Mesothelial cell of epicardium (in vitro differentiated cells): ENCODE measurements at regions not wholly inside any gene's neighbourhood (a gene's known extent, or its start where the extent isn't known, plus 50 kb on each side); places are given as distances from the start of the nearest gene placed in this dataset.

Experiments used
- DNase-seq, 2 experiments: peaks; one replicate each; pipeline ENCODE4 v3.0.0; 2021; ENCODE audit warnings: low spot score in 2 of 2; ENCODE audit not compliant: unreplicated experiment in 2 of 2
- H3K27ac Mint-ChIP-seq: 2 replicates; pipeline ENCODE4 v1.8.0; 2021; ENCODE audit warnings: mixed read lengths
- H3K27me3 Mint-ChIP-seq: 2 replicates; pipeline ENCODE4 v1.8.0; 2021; ENCODE audit warnings: low read depth, mixed read lengths
- H3K36me3 Mint-ChIP-seq: 2 replicates; pipeline ENCODE4 v1.8.0; 2021; ENCODE audit warnings: mixed read lengths
- H3K4me1 Mint-ChIP-seq: 2 replicates; pipeline ENCODE4 v1.8.0; 2021; ENCODE audit warnings: mixed read lengths
- H3K4me3 Mint-ChIP-seq: 2 replicates; pipeline ENCODE4 v1.8.0; 2021; ENCODE audit warnings: mild to moderate bottlenecking, moderate library complexity, mixed read lengths
- H3K9me3 Mint-ChIP-seq: 2 replicates; pipeline ENCODE4 v1.8.0; 2021; ENCODE audit warnings: mixed read lengths
- TF ChIP-seq, protein P1 (sequence below): fragments of 200-600 bp; sonication (generic); IDR thresholded peaks from one replicate; pipeline ENCODE4 v1.5.0; 2021; ENCODE audit warnings: antibody characterized with exemption; ENCODE audit not compliant: unreplicated experiment

DNA sequence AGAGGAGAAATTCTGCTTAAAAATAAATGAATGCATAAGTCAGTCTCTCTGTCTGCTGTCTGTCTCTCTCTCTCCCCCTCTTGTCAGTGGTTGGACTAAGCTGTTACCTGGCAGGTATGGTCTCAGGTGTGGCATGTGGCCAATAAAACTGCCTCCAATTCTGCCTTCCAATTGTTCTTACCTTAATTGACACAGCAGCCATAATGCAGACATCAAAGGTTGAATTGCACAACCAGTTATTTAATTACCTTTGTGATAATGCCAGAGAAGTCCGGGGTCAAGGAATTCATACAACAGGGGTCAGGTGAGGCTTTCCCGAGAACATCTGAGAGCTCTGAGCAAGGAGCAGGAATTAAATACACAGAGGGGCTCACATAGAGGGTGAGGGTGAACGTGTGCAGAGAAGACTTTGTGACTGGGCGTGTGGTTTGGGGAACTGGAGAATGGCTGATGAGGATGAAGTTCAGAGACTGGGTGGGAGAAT is 78.8 kb upstream of the CDYL2 start:
- H3K4me1 Mint-ChIP-seq = no peaks in the 10 kb centered on the region
- H3K4me3 Mint-ChIP-seq = no peak overlapping the region
- no peak for DNase-seq
- H3K9me3 Mint-ChIP-seq = peaks cover 3% of the 10 kb centered on the region
- TF ChIP-seq, protein P1, sequence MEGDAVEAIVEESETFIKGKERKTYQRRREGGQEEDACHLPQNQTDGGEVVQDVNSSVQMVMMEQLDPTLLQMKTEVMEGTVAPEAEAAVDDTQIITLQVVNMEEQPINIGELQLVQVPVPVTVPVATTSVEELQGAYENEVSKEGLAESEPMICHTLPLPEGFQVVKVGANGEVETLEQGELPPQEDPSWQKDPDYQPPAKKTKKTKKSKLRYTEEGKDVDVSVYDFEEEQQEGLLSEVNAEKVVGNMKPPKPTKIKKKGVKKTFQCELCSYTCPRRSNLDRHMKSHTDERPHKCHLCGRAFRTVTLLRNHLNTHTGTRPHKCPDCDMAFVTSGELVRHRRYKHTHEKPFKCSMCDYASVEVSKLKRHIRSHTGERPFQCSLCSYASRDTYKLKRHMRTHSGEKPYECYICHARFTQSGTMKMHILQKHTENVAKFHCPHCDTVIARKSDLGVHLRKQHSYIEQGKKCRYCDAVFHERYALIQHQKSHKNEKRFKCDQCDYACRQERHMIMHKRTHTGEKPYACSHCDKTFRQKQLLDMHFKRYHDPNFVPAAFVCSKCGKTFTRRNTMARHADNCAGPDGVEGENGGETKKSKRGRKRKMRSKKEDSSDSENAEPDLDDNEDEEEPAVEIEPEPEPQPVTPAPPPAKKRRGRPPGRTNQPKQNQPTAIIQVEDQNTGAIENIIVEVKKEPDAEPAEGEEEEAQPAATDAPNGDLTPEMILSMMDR = no peak
- H3K27me3 Mint-ChIP-seq = peaks cover 48% of the 10 kb centered on the region
- H3K27ac Mint-ChIP-seq = no peak overlapping the region
- no peaks in the 10 kb centered on the region for H3K36me3 Mint-ChIP-seq

DNA sequence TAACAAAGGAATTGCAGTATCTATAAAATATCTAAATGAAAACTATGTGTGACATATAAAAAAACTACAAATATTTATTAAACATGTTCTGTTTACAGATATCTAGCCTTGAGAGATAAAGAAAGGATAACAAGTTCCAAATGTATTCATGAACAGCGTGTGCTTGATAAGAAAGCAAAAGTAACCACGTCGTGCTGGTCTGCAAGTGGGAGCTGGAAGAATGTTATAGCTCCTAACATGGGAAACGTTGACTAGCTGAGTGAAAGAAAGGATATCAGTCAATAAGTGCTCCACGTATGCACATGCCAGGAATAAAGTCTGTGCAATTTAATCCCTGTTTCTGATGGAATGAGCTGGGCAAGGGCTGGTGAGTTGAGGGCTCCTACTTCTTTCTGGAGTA is 71.2 kb upstream of the CDYL2 start:
- TF ChIP-seq, protein P1 = no peak
- no peak overlapping the region for H3K27ac Mint-ChIP-seq

DNA sequence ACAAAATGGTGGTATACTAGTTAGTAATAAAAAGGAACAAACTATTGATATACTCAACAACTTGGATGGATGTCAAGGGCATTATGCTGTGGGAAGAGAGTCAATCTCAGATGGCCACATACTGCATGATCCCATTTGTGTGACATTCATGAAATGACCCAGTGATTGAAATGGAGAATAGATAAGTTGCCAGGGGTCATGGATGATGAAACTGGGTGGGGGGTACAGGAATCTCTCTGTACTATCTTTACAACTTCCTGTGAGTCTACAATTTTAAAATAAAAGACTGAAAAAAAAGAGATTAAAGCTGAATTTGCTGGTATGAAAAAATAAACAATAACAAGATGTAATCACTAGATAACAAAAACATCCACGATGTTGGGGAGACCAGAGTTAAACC is 70.5 kb upstream of the CDYL2 start:
- Mint-ChIP-seq H3K9me3 (no peaks in the 10 kb centered on the region), H3K27ac (no peak overlapping the region), H3K4me3 (no peak overlapping the region), H3K36me3 (no peaks in the 10 kb centered on the region), H3K4me1 (no peaks in the 10 kb centered on the region), H3K27me3 (peaks cover 54% of the 10 kb centered on the region)
- no peak for DNase-seq
- TF ChIP-seq, protein P1 = no peak

More for the DNA sequence above, 71.2 kb upstream of the CDYL2 start:
- Mint-ChIP-seq H3K9me3 (peaks cover 3% of the 10 kb centered on the region), H3K4me1 (no peaks in the 10 kb centered on the region), H3K36me3 (no peaks in the 10 kb centered on the region), H3K27me3 (peaks cover 56% of the 10 kb centered on the region), H3K4me3 (no peak overlapping the region)
- no peak for DNase-seq

DNA sequence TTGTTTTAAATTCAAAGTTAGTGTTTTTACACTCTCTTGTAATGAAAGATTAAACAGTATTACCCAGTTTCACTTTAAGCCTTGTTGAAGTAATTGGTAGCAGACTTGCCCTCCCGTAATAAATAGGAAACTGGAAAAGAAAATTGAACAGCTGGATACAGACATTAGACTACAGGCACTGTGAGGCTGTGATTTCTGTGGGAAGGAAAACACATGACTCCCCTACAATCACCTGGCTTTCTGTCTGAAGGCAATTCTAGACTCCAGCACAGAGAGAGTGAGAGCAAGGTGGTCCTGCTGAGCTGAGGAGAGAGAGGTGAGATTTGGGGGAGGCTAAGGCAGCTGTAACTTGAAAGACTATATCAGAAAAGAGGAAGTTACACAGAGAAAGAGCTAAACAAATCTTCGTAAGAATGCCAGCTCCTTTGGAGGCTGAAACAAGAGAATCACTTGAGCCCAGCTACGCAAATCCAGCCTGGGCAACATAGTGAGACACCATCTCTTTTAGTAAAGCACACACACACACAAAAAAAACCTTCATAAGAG is 57.8 kb upstream of the CDYL2 start:
- Mint-ChIP-seq H3K27ac (no peak overlapping the region), H3K36me3 (no peaks in the 10 kb centered on the region), H3K27me3 (peaks cover 12% of the 10 kb centered on the region), H3K9me3 (peaks cover 25% of the 10 kb centered on the region), H3K4me3 (no peak overlapping the region), H3K4me1 (no peaks in the 10 kb centered on the region)
- no peak for DNase-seq
- TF ChIP-seq, protein P1 = no peak
